ENCODE measurements at regions not wholly inside any gene's neighbourhood (a gene's known extent, or its start where the extent isn't known, plus 50 kb on each side); places are given as distances from the start of the nearest gene placed in this dataset.

GRCh38 chr7:91636728-91637127, 243.8 kb downstream of the MTERF1 start:
- DNase-seq = no peak

- DNase-seq = no peak
These were observed 236.2 kb downstream of the MTERF1 start for GRCh38 chr7:91644256-91644655.

- DNase-seq = no peak
These were observed 235.0 kb downstream of the MTERF1 start for GRCh38 chr7:91645542-91645941.

GRCh38 chr7:91651986-91652385, 228.5 kb downstream of the MTERF1 start:
- DNase-seq = no peak

GRCh38 chr7:91653286-91653685, 227.2 kb downstream of the MTERF1 start:
- no peak for DNase-seq

GRCh38 chr7:91655656-91656055, 224.8 kb downstream of the MTERF1 start:
- no peak for DNase-seq

- no peak for DNase-seq
These were observed 223.7 kb downstream of the MTERF1 start for GRCh38 chr7:91656541-91657482.

GRCh38 chr7:91657483-91658071, 222.9 kb downstream of the MTERF1 start:
- DNase-seq = no peak

- no peak for DNase-seq
These were observed 221.4 kb downstream of the MTERF1 start for GRCh38 chr7:91659096-91659495.

GRCh38 chr7:91660734-91661356, 219.7 kb downstream of the MTERF1 start:
- peak; percentile 24 for DNase-seq

- DNase-seq = no peak
These were observed 218.8 kb downstream of the MTERF1 start for GRCh38 chr7:91661727-91662126.

- DNase-seq = no peak
These were observed 212.3 kb downstream of the MTERF1 start for GRCh38 chr7:91668217-91668616.

- no peak for DNase-seq
These were observed 209.3 kb downstream of the MTERF1 start for GRCh38 chr7:91671245-91671644.

GRCh38 chr7:91674470-91674869, 206.0 kb downstream of the MTERF1 start:
- DNase-seq = no peak

- DNase-seq = no peak
These were observed 198.8 kb downstream of the MTERF1 start for GRCh38 chr7:91681718-91682117.

- DNase-seq = no peak
These were observed 196.7 kb downstream of the MTERF1 start for GRCh38 chr7:91683823-91684222.

- DNase-seq = no peak
These were observed 195.0 kb downstream of the MTERF1 start for GRCh38 chr7:91685544-91685943.

GRCh38 chr7:91690541-91691070, 189.9 kb downstream of the MTERF1 start:
- no peak for DNase-seq

- no peak for DNase-seq
These were observed 188.6 kb downstream of the MTERF1 start for GRCh38 chr7:91691865-91692264.

- DNase-seq = no peak
These were observed 187.7 kb downstream of the MTERF1 start for GRCh38 chr7:91692800-91693199.

GRCh38 chr7:91694351-91694841, 186.1 kb downstream of the MTERF1 start:
- no peak for DNase-seq

- DNase-seq = no peak
These were observed 169.6 kb downstream of the MTERF1 start for GRCh38 chr7:91710881-91711280.

GRCh38 chr7:91713669-91714068, 166.8 kb downstream of the MTERF1 start:
- DNase-seq = no peak

Measured in activated CD4-positive, alpha-beta T cell treated with anti-CD3 and anti-CD28 coated beads, Interleukin-2, Interleukin-6, amounts not matched to agents 100 ng/mL and 50 ng/mL, durations not matched to agents 16 hours and 8 hours (primary cell).